NOMO-1 treated with dmso at 0.1 percent for 144 hours (cell line): ENCODE measurements at regions not wholly inside any gene's neighbourhood (a gene's known extent, or its start where the extent isn't known, plus 50 kb on each side); places are given as distances from the start of the nearest gene placed in this dataset.
"Not testable (repeated sequence)": the region's sequence is repeated elsewhere in the genome, so short reads cannot be mapped to it uniquely, and the experiment has no call there.

Experiments
- DNase-seq: peaks from one replicate; lab custom pipeline; 2025; ENCODE audit not compliant: unreplicated experiment; lab: John Stamatoyannopoulos, UW

GRCh38 chr2:100739735-100740432 is 80.1 kb upstream of the NPAS2 start:
- DNase-seq, result no peak

- no peak for DNase-seq
Measured at GRCh38 chr2:100741880-100742276, 78.1 kb upstream of the NPAS2 start.

- no peak for DNase-seq
Measured at GRCh38 chr2:100742277-100743254, 77.4 kb upstream of the NPAS2 start.

- no peak for DNase-seq
Measured at GRCh38 chr2:100743741-100744140, 76.2 kb upstream of the NPAS2 start.

GRCh38 chr2:100744184-100744583 is 75.8 kb upstream of the NPAS2 start:
- DNase-seq, result no peak

- DNase-seq, result no peak
Measured at GRCh38 chr2:100744589-100744988, 75.3 kb upstream of the NPAS2 start.

GRCh38 chr2:100745604-100746003 is 74.3 kb upstream of the NPAS2 start:
- DNase-seq, result no peak

GRCh38 chr2:100747551-100747950 is 72.4 kb upstream of the NPAS2 start:
- DNase-seq, result no peak

GRCh38 chr2:100747996-100748615 is 71.8 kb upstream of the NPAS2 start:
- DNase-seq, result no peak

- no peak for DNase-seq
Measured at GRCh38 chr2:100748673-100749072, 71.3 kb upstream of the NPAS2 start.

GRCh38 chr2:100749771-100750542 is 70.0 kb upstream of the NPAS2 start:
- no peak for DNase-seq

GRCh38 chr2:100751871-100752625 is 67.9 kb upstream of the NPAS2 start:
- DNase-seq, result not testable (repeated sequence)

GRCh38 chr2:100752628-100753333 is 67.2 kb upstream of the NPAS2 start:
- DNase-seq, result peak; percentile 27

GRCh38 chr2:100753444-100753843 is 66.5 kb upstream of the NPAS2 start:
- DNase-seq, result no peak

GRCh38 chr2:100753881-100754280 is 66.1 kb upstream of the NPAS2 start:
- no peak for DNase-seq

- DNase-seq, result no peak
Measured at GRCh38 chr2:100754951-100755350, 65.0 kb upstream of the NPAS2 start.

GRCh38 chr2:100755441-100755840 is 64.5 kb upstream of the NPAS2 start:
- no peak for DNase-seq

GRCh38 chr2:100756704-100757103 is 63.2 kb upstream of the NPAS2 start:
- no peak for DNase-seq

- no peak for DNase-seq
Measured at GRCh38 chr2:100757621-100758394, 62.1 kb upstream of the NPAS2 start.
